Activated CD8-positive, alpha-beta T cell treated with anti-CD3 and anti-CD28 coated beads, Interleukin-2, amount 10 ng/mL, durations not matched to agents 7 days and 5 days (primary cell): ENCODE measurements at regions not wholly inside any gene's neighbourhood (a gene's known extent, or its start where the extent isn't known, plus 50 kb on each side); places are given as distances from the start of the nearest gene placed in this dataset.

ENCODE experiments used
- ATAC-seq: fragments of 150-1000 bp; cut with Tn5 transposase; one replicate; pipeline ENCODE4 v1.10.0; 2021; ENCODE audit warnings: moderate library complexity
- CTCF ChIA-PET: fragments of 350-600 bp; sonication (Branson Sonifier 250); formaldehyde crosslinking; loops from one replicate; lab custom pipeline; 2021; ENCODE audit warnings: antibody characterized with exemption; lab: Charles Lee
- POLR2A ChIA-PET: fragments of 350-600 bp; sonication (Branson Sonifier 250); formaldehyde crosslinking; loops from one replicate; lab custom pipeline; 2021; ENCODE audit warnings: antibody characterized with exemption; lab: Charles Lee
- DNase-seq: peaks from one replicate; pipeline ENCODE4 v3.0.0-alpha.2; 2020
- H3K27ac Mint-ChIP-seq: one replicate; pipeline ENCODE4 v1.8.0; 2021; ENCODE audit warnings: mild to moderate bottlenecking, mixed read lengths
- H3K27me3 Mint-ChIP-seq: one replicate; pipeline ENCODE4 v1.8.0; 2021; ENCODE audit warnings: low read depth, mixed read lengths
- H3K36me3 Mint-ChIP-seq: one replicate; pipeline ENCODE4 v1.8.0; 2021; ENCODE audit warnings: low read depth, mixed read lengths
- H3K4me1 Mint-ChIP-seq: one replicate; pipeline ENCODE4 v1.8.0; 2021; ENCODE audit warnings: low read depth, mixed read lengths
- H3K4me3 Mint-ChIP-seq: one replicate; pipeline ENCODE4 v1.8.0; 2021; ENCODE audit warnings: mild to moderate bottlenecking, mixed read lengths
- H3K9me3 Mint-ChIP-seq: one replicate; pipeline ENCODE4 v1.8.0; 2022; ENCODE audit warnings: mixed read lengths; ENCODE audit not compliant: insufficient read depth

DNA sequence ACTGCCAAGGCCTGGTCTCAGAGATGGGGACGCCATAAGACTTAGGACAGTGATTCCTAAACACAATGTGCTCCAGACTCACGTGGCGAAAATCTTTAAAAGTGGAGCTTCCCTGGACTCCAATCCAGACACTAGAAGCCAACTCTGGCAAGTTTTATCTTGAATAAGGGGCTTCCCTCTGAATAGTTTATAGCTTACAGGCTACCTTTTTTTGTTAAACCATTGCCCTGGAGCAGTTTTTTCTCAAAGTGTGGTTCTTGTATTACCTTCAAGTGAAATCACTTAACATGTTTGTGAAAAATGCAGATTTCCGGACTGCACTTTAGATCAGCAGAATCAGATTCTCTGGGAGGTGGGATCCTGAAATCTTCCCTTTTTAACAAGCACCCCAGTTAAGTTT lies 171.7 kb upstream of the PHF14 start:
- POLR2A ChIA-PET = no interaction called here
- Mint-ChIP-seq H3K4me1 (no peaks in the 10 kb centered on the region), H3K9me3 (no peaks in the 10 kb centered on the region), H3K4me3 (no peak overlapping the region), H3K36me3 (no peaks in the 10 kb centered on the region), H3K27ac (no peak overlapping the region), H3K27me3 (no peaks in the 10 kb centered on the region)
- ATAC-seq = no peak
- no peak for DNase-seq
- CTCF ChIA-PET = no interaction called here

DNA sequence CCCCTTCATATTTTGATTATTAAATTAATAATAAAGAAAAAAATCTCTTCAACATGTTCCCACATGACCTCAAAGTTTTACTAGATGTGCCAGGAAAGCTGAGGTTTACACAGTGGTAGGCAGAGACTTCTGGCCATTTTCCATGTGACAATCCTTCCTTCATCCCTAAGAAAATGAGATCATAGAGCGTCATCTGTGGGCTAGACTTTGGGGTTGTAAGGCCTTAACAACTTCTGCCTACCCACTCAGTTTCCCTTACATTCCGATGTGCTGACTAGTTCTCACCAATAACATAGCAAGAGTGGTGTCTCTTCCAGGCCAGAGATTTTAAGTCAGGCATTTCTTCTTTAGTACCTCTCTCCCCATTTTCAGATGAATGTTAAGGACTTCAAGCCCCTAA lies 171.1 kb upstream of the PHF14 start:
- Mint-ChIP-seq H3K4me3 (no peak overlapping the region), H3K9me3 (no peaks in the 10 kb centered on the region), H3K4me1 (no peaks in the 10 kb centered on the region), H3K27me3 (no peaks in the 10 kb centered on the region), H3K27ac (no peak overlapping the region), H3K36me3 (no peaks in the 10 kb centered on the region)
- ChIA-PET POLR2A (no interaction called here), CTCF (no interaction called here)
- DNase-seq (no peak), ATAC-seq (no peak)

DNA sequence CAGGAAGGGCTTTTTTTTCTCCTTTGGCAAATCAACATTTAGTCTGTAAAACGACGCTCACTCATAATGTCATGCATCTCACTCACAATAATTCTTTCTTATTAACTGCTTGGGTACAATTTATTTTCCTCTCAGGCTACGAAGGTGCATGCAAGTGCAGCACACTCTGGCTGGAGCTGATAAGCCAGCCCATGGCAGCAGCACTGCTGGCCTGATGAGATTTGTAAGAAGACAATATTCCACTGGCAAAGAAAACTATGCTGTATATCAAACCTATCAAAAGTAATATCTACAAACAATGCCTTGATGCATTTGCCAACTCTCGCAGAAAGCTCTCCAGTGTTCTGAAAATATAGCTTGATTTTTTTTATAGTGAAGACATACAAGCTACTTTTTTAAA lies 170.0 kb upstream of the PHF14 start:
- no peaks in the 10 kb centered on the region for H3K9me3 Mint-ChIP-seq
- H3K4me1 Mint-ChIP-seq = no peaks in the 10 kb centered on the region
- ChIA-PET CTCF (interaction anchor here (0.6 to 1.3 kb wide), 2 partner anchors 14 to 85 kb away, joined by 3 to 4 read pairs; no protein-coding TSS in a partner anchor), POLR2A (no interaction called here)
- ATAC-seq (no peak), DNase-seq (no peak)
- no peaks in the 10 kb centered on the region for H3K36me3 Mint-ChIP-seq
- H3K27me3 Mint-ChIP-seq = no peaks in the 10 kb centered on the region
- no peak overlapping the region for H3K27ac Mint-ChIP-seq
- no peak overlapping the region for H3K4me3 Mint-ChIP-seq

DNA sequence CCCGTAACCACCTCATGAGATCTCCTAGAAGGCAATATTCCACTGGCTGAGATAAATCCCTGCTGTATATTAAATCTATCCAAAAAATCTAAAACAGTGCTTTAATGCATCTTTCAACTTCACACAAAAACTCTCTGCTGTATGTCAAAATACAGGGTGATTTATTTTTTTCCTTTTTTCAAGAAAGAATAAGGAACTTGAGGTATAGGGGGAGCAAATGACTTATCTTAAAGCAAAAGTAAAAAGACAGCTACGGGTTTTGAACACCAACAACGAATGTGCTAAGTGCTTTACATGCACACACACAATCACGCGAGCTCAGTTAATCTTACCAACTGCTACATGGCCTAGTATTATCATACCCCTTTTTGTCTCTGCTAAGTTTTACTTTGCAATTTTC lies 168.9 kb upstream of the PHF14 start:
- no peak for ATAC-seq
- POLR2A ChIA-PET = no interaction called here
- Mint-ChIP-seq H3K27ac (no peak overlapping the region), H3K27me3 (no peaks in the 10 kb centered on the region), H3K9me3 (no peaks in the 10 kb centered on the region), H3K4me1 (no peaks in the 10 kb centered on the region), H3K36me3 (no peaks in the 10 kb centered on the region), H3K4me3 (no peak overlapping the region)
- CTCF ChIA-PET = no interaction called here
- DNase-seq = no peak

DNA sequence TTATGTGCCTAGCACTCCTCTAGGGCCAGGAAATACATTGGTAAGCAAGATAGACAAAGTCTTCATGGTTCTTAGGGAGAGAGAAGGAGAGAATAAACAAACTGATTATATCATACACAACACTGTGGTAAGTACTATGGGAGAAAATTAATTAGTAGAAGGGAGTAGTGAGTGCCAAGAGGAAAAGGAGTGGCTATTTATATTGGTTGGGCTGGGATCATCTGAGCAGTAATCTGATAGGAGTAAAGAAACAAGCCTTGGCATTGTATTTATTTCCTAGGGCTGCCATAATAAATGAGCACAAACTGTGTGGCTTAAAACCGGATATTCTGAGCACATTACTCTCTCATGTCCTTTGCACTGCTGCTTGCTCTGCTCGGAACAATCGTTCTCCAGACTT lies 158.1 kb upstream of the PHF14 start:
- Mint-ChIP-seq H3K36me3 (no peaks in the 10 kb centered on the region), H3K27ac (no peak overlapping the region), H3K27me3 (no peaks in the 10 kb centered on the region), H3K9me3 (no peaks in the 10 kb centered on the region), H3K4me3 (no peak overlapping the region), H3K4me1 (no peaks in the 10 kb centered on the region)
- CTCF ChIA-PET = no interaction called here
- DNase-seq (no peak), ATAC-seq (no peak)
- POLR2A ChIA-PET = no interaction called here

DNA sequence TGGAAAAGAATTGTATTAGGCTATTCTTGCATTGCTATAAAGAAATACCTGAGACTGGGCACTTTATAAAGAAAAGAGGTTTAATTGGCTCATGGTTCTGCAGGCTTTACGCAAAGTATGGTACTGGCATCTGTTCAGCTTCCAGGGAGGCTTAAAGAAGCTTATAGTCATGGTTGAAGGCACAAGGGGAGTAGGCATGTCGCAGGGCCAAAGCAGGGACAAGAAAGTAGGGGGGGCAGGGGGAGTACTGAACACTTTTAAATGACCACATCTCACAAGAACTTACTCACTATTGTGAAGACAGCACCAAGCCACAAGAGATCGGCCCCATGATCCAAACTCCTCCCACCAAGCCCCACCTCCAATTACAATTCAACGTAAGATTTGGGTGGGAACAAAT lies 152.5 kb upstream of the PHF14 start:
- Mint-ChIP-seq H3K36me3 (no peaks in the 10 kb centered on the region), H3K27me3 (no peaks in the 10 kb centered on the region), H3K9me3 (no peaks in the 10 kb centered on the region), H3K4me1 (no peaks in the 10 kb centered on the region), H3K4me3 (no peak overlapping the region), H3K27ac (no peak overlapping the region)
- ChIA-PET POLR2A (no interaction called here), CTCF (no interaction called here)
- ATAC-seq (no peak), DNase-seq (no peak)

DNA sequence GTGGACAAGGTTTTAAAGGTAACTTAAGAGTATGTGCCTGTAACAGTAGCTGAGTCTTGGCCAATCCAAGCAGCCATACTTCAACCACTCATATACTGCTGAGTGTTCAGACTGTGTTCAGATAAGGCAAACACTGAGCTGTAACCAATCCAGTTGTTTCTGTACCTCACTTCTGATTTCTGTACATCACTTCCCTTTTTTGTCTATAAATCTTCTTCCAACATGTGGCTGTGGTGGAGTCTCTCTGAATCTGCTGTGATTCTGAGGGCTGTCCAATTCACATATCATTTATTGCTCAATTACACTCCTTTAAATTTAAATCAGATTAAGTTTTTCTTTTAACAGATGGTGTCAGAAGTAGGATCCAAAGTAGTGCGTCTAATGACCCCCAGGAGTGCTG lies 149.5 kb upstream of the PHF14 start:
- POLR2A ChIA-PET = no interaction called here
- DNase-seq (no peak), ATAC-seq (no peak)
- no peaks in the 10 kb centered on the region for H3K4me1 Mint-ChIP-seq
- no peaks in the 10 kb centered on the region for H3K36me3 Mint-ChIP-seq
- CTCF ChIA-PET = no interaction called here
- H3K9me3 Mint-ChIP-seq = no peaks in the 10 kb centered on the region
- H3K4me3 Mint-ChIP-seq = no peak overlapping the region
- H3K27ac Mint-ChIP-seq = no peak overlapping the region
- no peaks in the 10 kb centered on the region for H3K27me3 Mint-ChIP-seq

DNA sequence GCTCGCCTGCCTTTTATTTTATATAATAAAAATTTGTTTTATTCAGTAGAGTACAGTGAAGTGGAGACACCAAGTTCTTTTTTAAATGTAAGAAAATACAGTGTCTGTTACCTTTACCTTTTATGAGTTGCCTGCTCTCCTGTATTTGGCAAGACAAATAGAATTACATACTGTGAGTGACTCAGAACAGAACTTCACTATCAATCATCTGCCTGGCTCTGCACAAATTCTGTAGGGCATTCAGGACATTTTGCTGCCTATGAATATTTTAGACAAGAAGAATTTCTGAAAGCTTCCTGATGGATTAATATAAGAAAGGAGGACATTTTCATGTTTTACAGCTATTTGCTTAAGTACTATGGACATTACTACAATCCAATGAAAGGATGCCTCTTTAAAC lies 135.4 kb upstream of the PHF14 start:
- no peak overlapping the region for H3K4me3 Mint-ChIP-seq
- H3K9me3 Mint-ChIP-seq = no peaks in the 10 kb centered on the region
- CTCF ChIA-PET = no interaction called here
- DNase-seq (no peak), ATAC-seq (no peak)
- peaks cover 5% of the 10 kb centered on the region for H3K27me3 Mint-ChIP-seq
- POLR2A ChIA-PET = no interaction called here
- no peaks in the 10 kb centered on the region for H3K36me3 Mint-ChIP-seq
- no peak overlapping the region for H3K27ac Mint-ChIP-seq
- H3K4me1 Mint-ChIP-seq = no peaks in the 10 kb centered on the region

DNA sequence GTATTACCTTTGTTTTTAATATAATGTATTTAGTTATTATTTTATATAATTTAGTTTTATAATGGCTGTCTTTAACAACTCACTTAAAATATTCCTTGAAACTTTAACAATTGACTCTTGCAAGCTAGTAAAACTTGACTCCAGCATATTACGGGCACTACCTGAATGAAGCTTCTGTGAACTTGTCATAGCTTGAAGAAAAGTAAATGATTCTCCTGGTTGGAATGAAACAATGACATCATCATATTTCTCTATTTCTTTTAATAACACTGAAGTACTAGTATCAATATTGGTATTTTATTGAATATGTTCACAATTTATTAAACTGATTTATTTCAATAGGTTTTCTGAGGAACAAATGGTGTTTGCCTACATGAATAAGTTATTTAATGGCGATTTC lies 128.4 kb upstream of the PHF14 start:
- H3K4me1 Mint-ChIP-seq = no peaks in the 10 kb centered on the region
- DNase-seq (no peak), ATAC-seq (no peak)
- H3K27me3 Mint-ChIP-seq = no peaks in the 10 kb centered on the region
- POLR2A ChIA-PET = no interaction called here
- H3K4me3 Mint-ChIP-seq = no peak overlapping the region
- H3K36me3 Mint-ChIP-seq = no peaks in the 10 kb centered on the region
- no peaks in the 10 kb centered on the region for H3K9me3 Mint-ChIP-seq
- CTCF ChIA-PET = no interaction called here
- no peak overlapping the region for H3K27ac Mint-ChIP-seq

DNA sequence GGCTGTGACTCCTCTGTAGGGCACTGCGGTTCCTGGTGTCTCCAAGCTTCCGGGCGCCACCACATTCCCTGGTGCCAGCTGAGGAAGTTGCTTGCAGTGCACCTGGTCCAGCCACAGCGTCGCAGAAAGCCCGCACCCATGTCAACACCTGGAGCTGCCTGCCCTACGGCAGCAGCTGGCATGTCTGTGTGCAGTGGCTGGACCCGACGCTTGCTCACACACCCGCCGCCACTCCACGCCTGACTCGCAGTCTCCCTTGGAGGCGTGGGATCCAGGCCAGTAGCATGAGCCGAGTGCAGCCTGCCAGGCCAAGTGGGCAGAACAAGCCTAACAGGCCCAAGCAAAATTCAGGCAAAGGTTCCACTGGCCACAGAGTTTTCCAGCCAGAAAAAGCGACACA lies 118.1 kb upstream of the PHF14 start:
- H3K4me1 Mint-ChIP-seq = no peaks in the 10 kb centered on the region
- no peaks in the 10 kb centered on the region for H3K36me3 Mint-ChIP-seq
- ATAC-seq (no peak), DNase-seq (no peak)
- H3K9me3 Mint-ChIP-seq = no peaks in the 10 kb centered on the region
- no peak overlapping the region for H3K4me3 Mint-ChIP-seq
- ChIA-PET POLR2A (no interaction called here), CTCF (no interaction called here)
- no peak overlapping the region for H3K27ac Mint-ChIP-seq
- no peaks in the 10 kb centered on the region for H3K27me3 Mint-ChIP-seq

DNA sequence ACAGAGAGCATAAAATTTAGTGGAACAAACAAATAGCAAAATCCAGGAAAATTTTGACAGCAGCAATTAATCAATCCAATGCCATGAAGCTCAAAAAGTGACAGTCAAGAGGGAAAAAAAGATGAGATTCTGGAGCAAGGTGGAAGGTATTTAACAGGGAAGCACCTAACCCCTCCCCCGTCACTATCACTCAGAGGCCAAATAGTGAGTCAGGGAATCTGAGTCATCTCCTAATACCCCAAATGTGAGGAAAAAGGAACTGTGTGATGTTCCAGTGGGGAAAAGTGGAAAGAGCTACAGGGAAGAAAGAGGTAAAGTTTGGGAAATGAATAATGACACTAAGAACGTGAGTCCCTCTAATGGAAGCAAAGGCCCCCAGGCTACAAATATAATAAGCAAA lies 113.2 kb upstream of the PHF14 start:
- DNase-seq (no peak), ATAC-seq (no peak)
- CTCF ChIA-PET = no interaction called here
- Mint-ChIP-seq H3K9me3 (no peaks in the 10 kb centered on the region), H3K27ac (no peak overlapping the region), H3K27me3 (no peaks in the 10 kb centered on the region), H3K36me3 (no peaks in the 10 kb centered on the region), H3K4me1 (no peaks in the 10 kb centered on the region), H3K4me3 (no peak overlapping the region)
- POLR2A ChIA-PET = no interaction called here

DNA sequence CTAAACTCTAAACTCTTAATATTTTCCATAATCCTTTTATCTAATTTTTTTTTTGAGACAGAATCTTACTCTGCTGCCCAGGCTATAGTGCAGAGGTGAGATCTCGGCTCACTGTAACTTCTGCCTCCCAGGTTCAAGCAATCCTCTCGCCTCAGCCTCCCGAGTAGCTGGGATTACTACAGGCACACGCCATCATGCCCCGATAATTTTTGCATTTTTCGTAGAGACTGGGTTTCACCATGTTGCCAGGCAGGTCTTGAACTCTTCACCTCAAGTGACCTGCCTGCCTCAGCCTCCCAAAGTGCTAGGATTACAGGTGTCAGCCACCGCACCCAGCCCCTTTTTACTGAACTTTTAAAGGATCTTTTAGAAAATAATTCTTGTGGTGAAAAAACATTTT lies 110.2 kb upstream of the PHF14 start:
- DNase-seq (no peak), ATAC-seq (no peak)
- Mint-ChIP-seq H3K9me3 (no peaks in the 10 kb centered on the region), H3K4me3 (no peak overlapping the region), H3K4me1 (no peaks in the 10 kb centered on the region), H3K36me3 (no peaks in the 10 kb centered on the region), H3K27me3 (no peaks in the 10 kb centered on the region), H3K27ac (no peak overlapping the region)
- ChIA-PET POLR2A (no interaction called here), CTCF (no interaction called here)

DNA sequence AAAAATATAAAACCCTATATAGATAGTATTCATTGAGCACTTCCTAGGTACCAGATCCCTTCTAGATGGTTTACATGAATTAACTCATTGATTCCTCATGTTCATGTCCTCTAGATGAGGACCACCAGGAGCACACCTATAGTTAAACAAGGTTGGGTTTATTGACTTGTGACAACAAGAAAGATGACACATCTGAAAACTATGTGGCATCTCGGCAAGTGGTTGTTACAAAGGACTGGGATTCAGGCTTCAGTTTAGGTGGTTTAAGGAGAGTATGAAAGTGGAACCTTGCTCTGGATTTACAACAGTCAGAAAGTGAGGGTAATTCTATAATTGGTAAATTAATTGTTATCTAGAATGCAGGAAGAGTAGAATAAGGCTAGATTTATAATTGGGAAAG lies 99.0 kb upstream of the PHF14 start:
- no peak for DNase-seq
- Mint-ChIP-seq H3K36me3 (no peaks in the 10 kb centered on the region), H3K4me3 (no peak overlapping the region), H3K4me1 (no peaks in the 10 kb centered on the region), H3K27ac (no peak overlapping the region), H3K27me3 (peaks cover 17% of the 10 kb centered on the region), H3K9me3 (peaks cover 5% of the 10 kb centered on the region)
- ATAC-seq = no peak
- ChIA-PET CTCF (interaction anchor here (0.5 kb wide), 1 partner anchor 310 kb away, joined by 3 read pairs; no protein-coding TSS in a partner anchor), POLR2A (no interaction called here)
